Ishikawa (cell line): ENCODE measurements at regions not wholly inside any gene's neighbourhood (a gene's known extent, or its start where the extent isn't known, plus 50 kb on each side); places are given as distances from the start of the nearest gene placed in this dataset.

Experiments used
- CREB1 ChIP-seq: IDR thresholded peaks from 2 replicates; pipeline ENCODE4 v1.6.1; 2012; ENCODE audit warnings: low read depth
- MAX ChIP-seq: IDR thresholded peaks from 2 replicates; pipeline ENCODE4 v1.6.1; 2012
- NFIC ChIP-seq: IDR thresholded peaks from 2 replicates; pipeline ENCODE4 v1.6.1; 2012
- TAF1 ChIP-seq: IDR thresholded peaks from 2 replicates; pipeline ENCODE4 v1.6.1; 2012; ENCODE audit warnings: low read depth, mild to moderate bottlenecking
- TCF12 ChIP-seq: IDR thresholded peaks from 2 replicates; pipeline ENCODE4 v1.6.1; 2012; ENCODE audit warnings: low read depth
- USF1 ChIP-seq: IDR thresholded peaks from 2 replicates; pipeline ENCODE4 v1.6.1; 2012

GRCh38 chr2:129247751-129248150 is 731.7 kb upstream of the RAB6C start:
- TF ChIP-seq MAX (no peak), CREB1 (no peak), USF1 (no peak), TAF1 (no peak), NFIC (no peak), TCF12 (no peak)
